Adrenal gland (tissue), 5 donors: ENCODE measurements at regions not wholly inside any gene's neighbourhood (a gene's known extent, or its start where the extent isn't known, plus 50 kb on each side); places are given as distances from the start of the nearest gene placed in this dataset.

ENCODE experiments used
- CTCF ChIP-seq, 6 experiments: fragments of 450-650 bp in 4 of 6; fragments of 200-600 bp in 2 of 6; sonication (generic) in 1 of 6; IDR thresholded peaks; 1 replicate in 5 of 6; 2 replicates in 1 of 6; pipeline versions ENCODE4 v1.5.1 to v1.8.0; 2016 to 2021; ENCODE audit warnings: antibody characterized with exemption in 6 of 6, mild to moderate bottlenecking in 2 of 6, moderate library complexity in 1 of 6
- POLR2A ChIP-seq, 2 donors: fragments of 450-650 bp; IDR thresholded peaks; one replicate each; pipeline ENCODE4 v1.6.1; 2017; ENCODE audit warnings: antibody characterized with exemption in 2 of 2, mild to moderate bottlenecking in 2 of 2, moderate library complexity in 1 of 2
- donor health status: DM: no; HTN: no; CAD: no.

- TF ChIP-seq CTCF (IDR thresholded peaks at IDR 0.05) (no peak), POLR2A (IDR thresholded peaks at IDR 0.05) (no peak)
Observed at GRCh38 chr15:88714782-88715372, 76.1 kb downstream of the ISG20 start.
